ENCODE measurements at regions not wholly inside any gene's neighbourhood (a gene's known extent, or its start where the extent isn't known, plus 50 kb on each side); places are given as distances from the start of the nearest gene placed in this dataset.

GRCh38 chr5:174159327-174160114 lies 114.0 kb downstream of the NSG2 start:
- Mint-ChIP-seq H3K27ac (no peak overlapping the region), H3K27me3 (peaks cover 1 to 18% (median 3%) of the 10 kb centered on the region in 3 donors)

GRCh38 chr5:174165406-174165805 lies 119.9 kb downstream of the NSG2 start:
- Mint-ChIP-seq H3K27me3 (peaks cover 0 to 15% (median 12%) of the 10 kb centered on the region in 3 donors), H3K36me3 (peaks cover 0 to 12% of the 10 kb centered on the region in 2 donors), H3K27ac (no peak overlapping the region), H3K4me1 (no peaks in the 10 kb centered on the region), H3K4me3 (no peak overlapping the region), H3K9me3 (peaks cover 5 to 31% (median 12%) of the 10 kb centered on the region in 7 donors)
- DNase-seq (no peak), ATAC-seq (ENCODE audit: low read depth in 2 of 2) (no peak)

More at GRCh38 chr5:174159327-174160114, 114.0 kb downstream of the NSG2 start:
- peaks cover 4 to 18% of the 10 kb centered on the region in 2 donors for H3K36me3 Mint-ChIP-seq
- H3K4me3 Mint-ChIP-seq: no peak overlapping the region
- DNase-seq (no peak), ATAC-seq (ENCODE audit: low read depth in 2 of 2) (no peak)
- peaks cover 11 to 34% (median 19%) of the 10 kb centered on the region in 7 donors for H3K9me3 Mint-ChIP-seq
- no peaks in the 10 kb centered on the region for H3K4me1 Mint-ChIP-seq

- H3K27ac Mint-ChIP-seq: no peak overlapping the region
- DNase-seq (no peak), ATAC-seq (ENCODE audit: low read depth in 2 of 2) (no peak)
- peaks cover 0 to 12% (median 7%) of the 10 kb centered on the region in 3 donors for H3K27me3 Mint-ChIP-seq
- H3K36me3 Mint-ChIP-seq: peaks cover 0 to 12% of the 10 kb centered on the region in 2 donors
- H3K4me3 Mint-ChIP-seq: no peak overlapping the region
- H3K9me3 Mint-ChIP-seq: peaks cover 5 to 31% (median 12%) of the 10 kb centered on the region in 7 donors
- H3K4me1 Mint-ChIP-seq: no peaks in the 10 kb centered on the region
These were observed 120.9 kb downstream of the NSG2 start for GRCh38 chr5:174166231-174167079.

- peaks cover 0 to 12% (median 7%) of the 10 kb centered on the region in 3 donors for H3K27me3 Mint-ChIP-seq
- H3K4me3 Mint-ChIP-seq: no peak overlapping the region
These were observed 121.8 kb downstream of the NSG2 start for GRCh38 chr5:174167080-174167910.

GRCh38 chr5:174172152-174172551 lies 126.6 kb downstream of the NSG2 start:
- Mint-ChIP-seq H3K9me3 (peaks cover 2 to 28% (median 8%) of the 10 kb centered on the region in 7 donors), H3K4me3 (peak overlapping the region in 1 of 8 donors; percentile 70), H3K4me1 (no peaks in the 10 kb centered on the region), H3K27me3 (peaks cover 10 to 27% (median 10%) of the 10 kb centered on the region in 3 donors), H3K36me3 (no peaks in the 10 kb centered on the region), H3K27ac (no peak overlapping the region)
- DNase-seq (no peak), ATAC-seq (ENCODE audit: low read depth in 2 of 2) (no peak)

More at GRCh38 chr5:174167080-174167910, 121.8 kb downstream of the NSG2 start:
- ATAC-seq (ENCODE audit: low read depth in 2 of 2): no peak
- peaks cover 6 to 31% (median 12%) of the 10 kb centered on the region in 7 donors for H3K9me3 Mint-ChIP-seq
- no peak for DNase-seq
- no peaks in the 10 kb centered on the region for H3K4me1 Mint-ChIP-seq
- H3K27ac Mint-ChIP-seq: no peak overlapping the region
- peaks cover 0 to 12% of the 10 kb centered on the region in 2 donors for H3K36me3 Mint-ChIP-seq

- peaks cover 10 to 27% (median 10%) of the 10 kb centered on the region in 3 donors for H3K27me3 Mint-ChIP-seq
- H3K27ac Mint-ChIP-seq: peak overlapping the region in 1 of 6 donors; percentile 61
- no peaks in the 10 kb centered on the region for H3K4me1 Mint-ChIP-seq
- H3K4me3 Mint-ChIP-seq: no peak overlapping the region
- peaks cover 2 to 27% (median 8%) of the 10 kb centered on the region in 7 donors for H3K9me3 Mint-ChIP-seq
- H3K36me3 Mint-ChIP-seq: no peaks in the 10 kb centered on the region
- no peak for ATAC-seq (ENCODE audit: low read depth in 2 of 2)
- DNase-seq: no peak
These were observed 127.1 kb downstream of the NSG2 start for GRCh38 chr5:174172566-174172965.

- Mint-ChIP-seq H3K9me3 (peaks cover 0 to 20% (median 5%) of the 10 kb centered on the region in 7 donors), H3K27ac (no peak overlapping the region), H3K4me1 (no peaks in the 10 kb centered on the region), H3K27me3 (peaks cover 13 to 35% (median 15%) of the 10 kb centered on the region in 3 donors), H3K36me3 (no peaks in the 10 kb centered on the region), H3K4me3 (peak overlapping the region in 1 of 8 donors; percentile 1)
- DNase-seq (no peak), ATAC-seq (ENCODE audit: low read depth in 2 of 2) (no peak)
These were observed 128.3 kb downstream of the NSG2 start for GRCh38 chr5:174173766-174174165.

- no peaks in the 10 kb centered on the region for H3K36me3 Mint-ChIP-seq
- H3K27me3 Mint-ChIP-seq: peaks cover 13 to 40% (median 15%) of the 10 kb centered on the region in 3 donors
- no peak overlapping the region for H3K27ac Mint-ChIP-seq
- no peaks in the 10 kb centered on the region for H3K4me1 Mint-ChIP-seq
- peaks cover 0 to 18% (median 2%) of the 10 kb centered on the region in 7 donors for H3K9me3 Mint-ChIP-seq
- peak overlapping the region in 1 of 8 donors; percentile 59 for H3K4me3 Mint-ChIP-seq
- ATAC-seq (ENCODE audit: low read depth in 2 of 2) (no peak), DNase-seq (no peak)
These were observed 130.3 kb downstream of the NSG2 start for GRCh38 chr5:174175716-174176268.

GRCh38 chr5:174176511-174176910 lies 131.0 kb downstream of the NSG2 start:
- DNase-seq (no peak), ATAC-seq (ENCODE audit: low read depth in 2 of 2) (no peak)
- H3K27me3 Mint-ChIP-seq: peaks cover 15 to 47% (median 17%) of the 10 kb centered on the region in 3 donors
- no peaks in the 10 kb centered on the region for H3K4me1 Mint-ChIP-seq
- no peak overlapping the region for H3K27ac Mint-ChIP-seq
- peaks cover 0 to 18% (median 5%) of the 10 kb centered on the region in 7 donors for H3K9me3 Mint-ChIP-seq
- H3K4me3 Mint-ChIP-seq: no peak overlapping the region
- H3K36me3 Mint-ChIP-seq: no peaks in the 10 kb centered on the region

GRCh38 chr5:174177531-174177930 lies 132.0 kb downstream of the NSG2 start:
- ATAC-seq (ENCODE audit: low read depth in 2 of 2) (no peak), DNase-seq (no peak)
- H3K4me3 Mint-ChIP-seq: no peak overlapping the region
- H3K27me3 Mint-ChIP-seq: peaks cover 19 to 48% (median 22%) of the 10 kb centered on the region in 3 donors
- no peaks in the 10 kb centered on the region for H3K36me3 Mint-ChIP-seq
- peaks cover 0 to 18% (median 4%) of the 10 kb centered on the region in 7 donors for H3K9me3 Mint-ChIP-seq
- H3K27ac Mint-ChIP-seq: peak overlapping the region in 1 of 6 donors; percentile 63
- H3K4me1 Mint-ChIP-seq: no peaks in the 10 kb centered on the region

GRCh38 chr5:174177976-174178605 lies 132.6 kb downstream of the NSG2 start:
- ATAC-seq (ENCODE audit: low read depth in 2 of 2) (no peak), DNase-seq (no peak)
- Mint-ChIP-seq H3K27me3 (peaks cover 19 to 48% (median 27%) of the 10 kb centered on the region in 3 donors), H3K4me3 (no peak overlapping the region), H3K9me3 (peaks cover 0 to 18% (median 4%) of the 10 kb centered on the region in 7 donors), H3K4me1 (no peaks in the 10 kb centered on the region), H3K27ac (no peak overlapping the region), H3K36me3 (no peaks in the 10 kb centered on the region)

GRCh38 chr5:174180639-174181038 lies 135.1 kb downstream of the NSG2 start:
- Mint-ChIP-seq H3K27ac (no peak overlapping the region), H3K4me3 (no peak overlapping the region), H3K4me1 (no peaks in the 10 kb centered on the region), H3K27me3 (peaks cover 13 to 32% (median 26%) of the 10 kb centered on the region in 3 donors), H3K9me3 (peaks cover 0 to 12% (median 5%) of the 10 kb centered on the region in 7 donors), H3K36me3 (no peaks in the 10 kb centered on the region)
- ATAC-seq (ENCODE audit: low read depth in 2 of 2) (no peak), DNase-seq (no peak)

Measured in naive B cell (primary cell).